Endothelial cell of umbilical vein (primary cell): ENCODE measurements at regions not wholly inside any gene's neighbourhood (a gene's known extent, or its start where the extent isn't known, plus 50 kb on each side); places are given as distances from the start of the nearest gene placed in this dataset.

ENCODE experiments used
- BruUV-seq: library from RNA; stranded (reverse); fragments of 400-500 nt; replicated peaks from 2 replicates; lab custom pipeline; 2021; lab: Mats Ljungman, UMichigan
- CTCF ChIA-PET: fragments of 300-600, 350-600 bp; sonication (Branson Sonifier 250); formaldehyde crosslinking; loops from one replicate; lab custom pipeline; 2021; ENCODE audit warnings: antibody characterized with exemption, inconsistent platforms; lab: Charles Lee
- POLR2A ChIA-PET: fragments of 300-600, 350-600 bp; sonication (Branson Sonifier 250); formaldehyde crosslinking; loops from one replicate; lab custom pipeline; 2021; ENCODE audit warnings: antibody characterized with exemption, inconsistent platforms; lab: Charles Lee
- DNase-seq: peaks from one replicate; pipeline ENCODE4 v3.0.0-alpha.2; 2011; ENCODE audit warnings: low read depth, low spot score
- FAIRE-seq: peaks from 2 replicates; lab custom pipeline; 2011; peaks lifted over from hg19 to GRCh38; lab: Jason Lieb, UNC
- H2AFZ ChIP-seq: 2 replicates; pipeline ENCODE4 v1.6.0; 2012; ENCODE audit warnings: low read depth, low read length, control low read depth, inconsistent platforms
- H3K27ac ChIP-seq: 2 replicates; pipeline ENCODE4 v1.5.1; 2011; ENCODE audit warnings: low read depth, mild to moderate bottlenecking, control low read depth, low read length, moderate library complexity; ENCODE audit not compliant: insufficient read depth
- H3K27me3 ChIP-seq, 2 experiments: 2 replicates each; pipeline versions ENCODE4 v1.6.0 to v1.6.1; 2011; ENCODE audit warnings: low read length in 2 of 2, mixed read lengths in 1 of 2; ENCODE audit not compliant: control insufficient read depth in 2 of 2, insufficient read depth in 2 of 2
- H3K36me3 ChIP-seq, 2 experiments: 2 replicates in 1 of 2; 3 replicates in 1 of 2; pipeline ENCODE4 v1.5.1; 2011; ENCODE audit warnings: low read length in 2 of 2, mild to moderate bottlenecking in 1 of 2, moderate library complexity in 1 of 2; ENCODE audit not compliant: control insufficient read depth in 2 of 2, insufficient read depth in 2 of 2; ENCODE audit errors: extremely low read depth in 1 of 2
- H3K4me1 ChIP-seq: 3 replicates; pipeline ENCODE4 v1.5.1; 2011; ENCODE audit warnings: mild to moderate bottlenecking, low read length; ENCODE audit not compliant: control insufficient read depth, insufficient read depth; ENCODE audit errors: extremely low read depth
- H3K4me2 ChIP-seq: 2 replicates; pipeline ENCODE4 v1.6.1; 2011; ENCODE audit warnings: low read length, control low read depth, mixed read lengths; ENCODE audit not compliant: insufficient read depth
- H3K4me3 ChIP-seq, 3 experiments: fragments of 200-600 bp in 1 of 3; sonication (generic), shearing (Covaris generic) in 1 of 3; replicated peaks in 1 of 3; 2 replicates each; pipeline ENCODE4 v1.5.1; 2011 to 2016; ENCODE audit warnings: control low read depth in 3 of 3, low read length in 3 of 3, mild to moderate bottlenecking in 2 of 3, inconsistent platforms in 1 of 3, low read depth in 1 of 3, moderate library complexity in 1 of 3; ENCODE audit not compliant: insufficient read depth in 1 of 3
- H3K79me2 ChIP-seq: 2 replicates; pipeline ENCODE4 v1.6.0; 2012; ENCODE audit warnings: low read length, inconsistent platforms; ENCODE audit not compliant: control insufficient read depth, insufficient read depth
- H3K9ac ChIP-seq: replicated peaks from 2 replicates; pipeline ENCODE3; 2011; ENCODE audit warnings: low read length, control low read depth; ENCODE audit not compliant: insufficient read depth; ENCODE audit errors: extremely low read depth
- H3K9me1 ChIP-seq: replicated peaks from 3 replicates; pipeline ENCODE4 v1.6.0; 2011; ENCODE audit warnings: mild to moderate bottlenecking, low read length; ENCODE audit not compliant: control insufficient read depth, insufficient read depth; ENCODE audit errors: extremely low read depth
- H3K9me3 ChIP-seq: replicated peaks from 2 replicates; pipeline ENCODE4 v1.5.1; 2012; ENCODE audit warnings: low read length, inconsistent platforms; ENCODE audit not compliant: control insufficient read depth, insufficient read depth
- H4K20me1 ChIP-seq: replicated peaks from 2 replicates; pipeline ENCODE3; 2011; ENCODE audit warnings: mild to moderate bottlenecking, low read length; ENCODE audit not compliant: control insufficient read depth, insufficient read depth; ENCODE audit errors: extremely low read depth
- EZH2 ChIP-seq: IDR thresholded peaks from 2 replicates; pipeline ENCODE4 v1.6.1; 2012; ENCODE audit warnings: borderline replicate concordance, low read depth, mild to moderate bottlenecking, moderate library complexity, low read length, inconsistent platforms; ENCODE audit not compliant: severe bottlenecking
- FOS ChIP-seq: IDR thresholded peaks from 2 replicates; pipeline ENCODE4 v1.6.1; 2011; ENCODE audit warnings: mild to moderate bottlenecking, low read length, moderate library complexity, borderline replicate concordance; ENCODE audit not compliant: insufficient read depth
- GATA2 ChIP-seq: IDR thresholded peaks from 2 replicates; pipeline ENCODE4 v1.7.0; 2011; ENCODE audit warnings: low read depth, mild to moderate bottlenecking, moderate library complexity, mixed read lengths, low read length; ENCODE audit not compliant: insufficient read length, insufficient read depth
- JUN ChIP-seq: IDR thresholded peaks from 2 replicates; pipeline ENCODE4 v1.6.1; 2011; ENCODE audit warnings: borderline replicate concordance, low read depth; ENCODE audit not compliant: insufficient read length, insufficient read depth
- POLR2AphosphoS5 ChIP-seq: IDR thresholded peaks from 2 replicates; pipeline ENCODE4 v1.6.1; 2012; ENCODE audit warnings: low read depth, mild to moderate bottlenecking, control low read depth, low read length, moderate library complexity; ENCODE audit not compliant: insufficient read depth
- dilution Hi-C: fragments of 300-500 bp; cut with MboI; formaldehyde crosslinking; loops from one replicate; pipeline ENCODE4 v1.15.0; 2019; ENCODE audit warnings: low sequenced_read_pairs; ENCODE audit not compliant: extremely low pct_ligation_motif_present
- intact Hi-C: fragments of 100-400 bp; cut with micrococcal nuclease; formaldehyde crosslinking; loops from one replicate; pipeline ENCODE4 v1.10.0; 2022
- TF ChIP-seq, protein P1 (sequence below): IDR thresholded peaks from 2 replicates; pipeline ENCODE4 v1.6.1; 2011; ENCODE audit not compliant: insufficient read depth, insufficient read length

DNA sequence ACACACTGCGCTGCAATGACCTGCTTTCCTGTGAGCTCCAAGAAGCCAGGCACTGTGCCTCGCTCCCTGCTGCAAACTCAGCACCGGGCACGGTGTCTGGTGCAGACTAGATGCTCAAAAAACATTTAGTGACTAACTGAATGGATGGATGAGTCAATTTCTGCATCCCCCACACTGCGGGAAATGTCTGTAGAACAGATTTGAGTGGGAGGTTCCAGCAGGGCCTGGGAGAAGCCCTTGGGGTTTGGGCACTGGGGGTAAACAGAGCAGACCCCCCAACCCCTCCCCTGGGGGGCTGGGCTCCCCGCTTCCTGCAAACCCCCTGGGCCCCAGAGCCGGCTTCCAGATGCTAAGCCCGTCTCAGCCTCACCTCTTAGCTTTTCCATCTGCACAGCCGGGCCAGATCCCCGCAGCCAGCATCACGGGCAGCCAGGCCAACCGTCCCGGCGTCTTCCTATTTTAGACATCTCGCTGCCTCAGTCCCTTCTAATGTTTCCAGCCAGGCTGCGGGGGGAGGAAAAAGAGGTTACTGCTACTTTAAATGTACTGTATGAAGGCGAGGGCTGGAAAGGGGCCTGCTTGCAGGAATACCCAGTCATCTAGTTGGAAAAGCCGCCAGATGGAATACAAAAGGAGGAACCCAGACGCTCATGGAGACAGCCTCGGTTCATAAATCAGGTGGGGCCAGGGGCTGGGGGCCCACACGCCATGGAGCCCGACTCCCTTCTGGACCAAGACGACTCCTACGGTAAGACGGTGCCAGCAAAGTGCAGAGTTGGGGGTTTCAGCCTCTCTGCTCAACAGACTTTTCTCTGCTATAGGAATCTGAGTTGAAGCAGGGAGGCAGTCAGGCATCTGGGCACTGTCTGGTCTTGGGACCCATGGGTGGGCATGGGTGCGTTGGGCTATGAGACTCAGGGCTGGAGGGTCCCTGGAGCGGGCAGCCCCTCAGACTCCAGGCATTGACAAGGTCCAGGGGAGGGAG is 67.1 kb upstream of the GGTA1 start:
- no peak overlapping the region for H3K4me2 ChIP-seq
- H3K9me3 ChIP-seq, result no peaks in the 10 kb centered on the region
- dilution Hi-C loops (no loop called here), intact Hi-C loops (loop anchor here (1.0 to 5.0 kb wide), 2 partner anchors 32 to 46 kb away; no protein-coding TSS in a partner anchor)
- H3K9ac ChIP-seq, result no peak overlapping the region
- FAIRE-seq (no peak), DNase-seq (peak; percentile 39)
- H3K4me3 ChIP-seq, result peak overlapping the region in 1 of 3 experiments; percentile 1
- no peaks in the 10 kb centered on the region for H3K36me3 ChIP-seq
- no peaks in the 10 kb centered on the region for H3K79me2 ChIP-seq
- H3K27me3 ChIP-seq, result no peaks in the 10 kb centered on the region
- POLR2A ChIA-PET, result no interaction called here
- no peaks in the 10 kb centered on the region for H4K20me1 ChIP-seq
- no peaks in the 10 kb centered on the region for H3K9me1 ChIP-seq
- H2AFZ ChIP-seq, result peak overlapping the region; percentile 62
- no peak for TF ChIP-seq EZH2
- TF ChIP-seq, protein P1, sequence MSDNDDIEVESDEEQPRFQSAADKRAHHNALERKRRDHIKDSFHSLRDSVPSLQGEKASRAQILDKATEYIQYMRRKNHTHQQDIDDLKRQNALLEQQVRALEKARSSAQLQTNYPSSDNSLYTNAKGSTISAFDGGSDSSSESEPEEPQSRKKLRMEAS, result no peak
- TF ChIP-seq JUN, result no peak
- no peak for TF ChIP-seq GATA2
- TF ChIP-seq FOS, result peak; percentile 26
- TF ChIP-seq POLR2AphosphoS5, result no peak
- CTCF ChIA-PET, result interaction anchor here (0.7 to 5.2 kb wide), 14 partner anchors 8 to 133 kb away, joined by 3 to 29 read pairs (median 4); no protein-coding TSS in a partner anchor
- BruUV-seq, result no TSS peak
- H3K4me1 ChIP-seq, result peaks cover 32% of the 10 kb centered on the region
- no peak overlapping the region for H3K27ac ChIP-seq
